Forelimb muscle (tissue), 1 donor: ENCODE measurements at regions not wholly inside any gene's neighbourhood (a gene's known extent, or its start where the extent isn't known, plus 50 kb on each side); places are given as distances from the start of the nearest gene placed in this dataset.

ENCODE experiments used
- DNase-seq: peaks from one replicate; pipeline ENCODE4 v3.0.0-alpha.2; 2013; ENCODE audit warnings: low read depth

DNA sequence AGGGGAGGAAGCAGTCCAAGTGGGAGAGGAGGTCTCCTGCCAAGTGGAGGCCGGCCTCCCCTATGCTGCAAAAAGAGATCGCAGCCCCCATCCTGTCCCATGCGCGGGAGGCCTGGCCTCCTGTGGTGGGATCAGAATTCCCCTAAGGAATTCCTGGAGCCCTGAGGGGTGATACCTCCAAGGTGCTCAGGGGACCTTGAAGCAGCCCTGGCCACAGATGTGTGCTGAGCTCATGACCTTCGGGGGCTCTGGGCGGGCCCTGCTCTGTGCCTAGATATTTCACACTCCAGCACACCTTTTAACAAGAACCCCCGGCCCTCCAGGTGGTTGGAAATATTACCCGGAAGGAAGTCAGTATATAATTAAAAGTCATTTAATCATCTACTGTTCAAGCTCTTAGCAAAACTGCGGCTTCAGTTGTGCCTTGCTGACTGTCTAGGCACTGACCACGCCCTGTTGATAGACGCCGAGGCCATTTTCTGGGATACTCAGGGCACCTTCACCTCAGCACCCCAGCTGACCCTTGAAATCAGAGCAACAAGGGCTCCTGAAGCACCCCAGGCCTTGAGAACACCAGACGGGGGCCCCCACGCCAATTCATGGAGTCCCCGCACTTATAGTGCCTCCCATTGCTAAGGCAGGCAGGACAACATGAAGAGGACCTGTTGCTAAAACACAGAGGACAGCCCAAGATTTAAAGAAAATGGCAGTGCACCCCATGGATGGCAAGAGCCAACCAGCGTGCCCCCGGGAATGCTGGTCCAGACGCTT is 119.1 kb downstream of the NDUFA10 start:
- no peak for DNase-seq

DNA sequence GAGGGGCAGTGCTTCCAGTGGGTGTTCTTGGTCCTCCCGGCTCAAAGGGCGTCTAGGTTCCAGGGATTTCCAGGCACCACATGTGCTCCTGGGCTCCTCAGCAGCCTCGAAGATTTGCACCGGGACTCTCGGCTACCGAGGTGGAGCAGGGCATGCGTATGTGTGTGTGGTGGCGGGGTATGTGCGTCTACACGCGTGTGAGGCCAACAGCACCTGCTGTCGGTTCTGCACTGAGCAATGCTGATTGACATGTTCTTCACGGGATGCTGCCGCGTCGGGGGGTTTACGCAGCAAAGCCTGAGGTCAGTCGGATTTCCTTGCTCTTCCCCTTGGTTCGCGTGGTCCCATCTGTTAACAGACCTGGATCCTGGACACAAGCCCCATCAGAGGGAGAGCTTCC is 119.8 kb downstream of the NDUFA10 start:
- no peak for DNase-seq

DNA sequence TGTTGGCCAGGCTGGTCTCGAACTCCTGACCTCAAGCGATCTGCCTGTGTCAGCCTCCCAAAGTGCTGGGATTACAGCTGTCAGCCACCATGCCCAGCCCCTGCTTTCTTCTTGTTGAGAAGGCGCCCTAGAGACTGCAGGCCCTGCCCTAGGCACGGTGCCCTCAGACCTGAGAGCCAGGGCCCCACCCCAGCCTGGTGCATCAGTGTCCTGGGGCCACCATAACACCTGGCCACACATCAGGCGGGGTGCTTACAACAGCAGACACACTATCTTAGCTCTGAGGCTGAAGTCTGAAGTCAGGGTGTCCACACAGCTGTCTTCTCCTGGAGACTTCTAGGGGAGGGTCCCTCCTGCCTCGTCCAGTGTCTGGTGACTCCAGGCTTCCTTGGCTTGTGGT is 120.6 kb downstream of the NDUFA10 start:
- no peak for DNase-seq

DNA sequence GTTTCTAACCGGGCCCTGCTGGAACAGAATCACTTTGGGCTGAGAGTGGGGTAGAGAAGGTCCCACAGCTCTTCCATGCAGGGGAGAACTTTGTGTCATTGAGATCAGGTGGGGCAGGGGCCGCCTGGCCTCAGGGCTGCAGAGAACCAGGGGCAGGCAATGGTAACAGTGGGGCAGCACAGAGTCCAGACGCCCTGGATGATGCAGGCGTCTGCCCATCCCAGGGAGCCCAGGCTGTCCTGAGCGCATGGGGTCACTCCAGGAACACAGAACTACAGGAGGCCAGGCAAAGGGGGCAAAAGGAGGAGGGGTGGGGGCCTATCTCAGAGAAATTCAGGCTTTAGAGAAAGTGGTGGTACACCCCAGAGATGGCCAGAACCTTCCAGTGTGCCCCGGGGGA is 121.3 kb downstream of the NDUFA10 start:
- no peak for DNase-seq

DNA sequence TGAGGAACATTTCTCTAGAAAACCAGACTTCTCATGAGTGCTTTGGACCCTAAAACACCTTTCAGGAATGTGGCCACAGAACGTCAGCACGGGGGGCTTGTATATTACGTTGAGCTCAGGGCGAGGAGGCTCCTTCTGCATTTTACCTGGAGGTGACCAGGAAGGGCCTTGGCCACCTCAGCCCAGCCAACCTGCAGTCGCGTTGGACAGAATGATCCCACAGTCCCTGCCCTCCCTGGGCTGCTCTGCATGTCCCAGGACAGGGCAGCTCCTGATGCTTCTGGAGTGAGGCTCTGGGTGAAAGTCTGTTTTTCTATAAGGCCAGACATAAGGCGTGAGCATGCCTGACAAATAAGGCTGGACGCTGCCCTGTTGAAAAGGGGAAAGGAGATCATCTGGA is 121.9 kb downstream of the NDUFA10 start:
- DNase-seq = no peak

DNA sequence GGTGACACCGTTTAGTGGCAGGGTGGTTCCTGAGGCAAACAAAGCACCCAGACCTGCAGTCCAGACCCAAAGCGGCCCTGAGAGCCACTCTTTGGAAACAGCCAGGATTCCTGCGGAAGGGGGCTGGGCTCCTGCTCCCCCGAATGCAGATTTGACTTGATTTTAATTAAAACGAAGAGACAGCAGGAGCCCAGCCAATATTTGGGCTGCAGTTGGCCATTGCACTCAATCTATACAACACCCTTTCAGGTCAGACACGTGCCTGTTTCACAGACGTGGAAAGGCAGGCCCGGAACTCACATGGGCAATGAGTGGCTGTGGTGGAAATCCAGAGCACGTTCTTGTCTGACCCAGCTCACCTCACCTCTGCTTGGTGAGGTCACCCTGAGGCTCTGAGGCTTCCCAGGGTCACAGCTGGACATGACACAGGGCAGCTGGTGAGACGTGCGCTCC is 122.4 kb downstream of the NDUFA10 start:
- no peak for DNase-seq

DNA sequence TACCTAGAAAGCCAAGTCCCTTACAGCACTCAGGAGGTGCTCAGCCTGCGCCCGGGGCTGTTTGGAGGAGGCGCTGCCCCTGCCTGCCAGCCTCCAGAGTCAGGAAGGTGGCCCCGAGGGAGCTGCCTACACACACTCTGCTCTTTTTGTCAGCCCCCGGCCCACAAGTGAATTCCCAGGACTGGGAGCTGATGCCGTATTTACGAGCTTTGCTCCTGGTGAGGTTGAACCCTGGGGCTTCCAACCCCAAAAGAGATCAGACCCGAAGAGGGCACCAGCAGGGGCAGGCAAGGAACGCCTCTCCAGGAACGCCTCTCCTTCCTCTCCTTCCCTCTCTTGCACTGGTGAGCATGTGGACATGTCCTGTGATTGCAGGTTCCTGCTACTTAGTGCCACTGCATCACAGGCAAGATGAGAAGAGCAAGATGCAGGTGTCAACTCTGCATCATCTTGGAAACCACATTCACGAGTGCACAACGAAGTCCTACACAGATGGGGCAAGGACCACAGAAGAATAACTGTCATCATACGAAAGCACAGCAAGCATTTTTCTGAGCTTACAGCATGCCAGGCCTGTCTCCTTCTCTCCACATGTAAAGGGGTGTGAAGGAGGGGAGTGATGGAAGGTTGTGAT is 126.7 kb downstream of the NDUFA10 start:
- no peak for DNase-seq

DNA sequence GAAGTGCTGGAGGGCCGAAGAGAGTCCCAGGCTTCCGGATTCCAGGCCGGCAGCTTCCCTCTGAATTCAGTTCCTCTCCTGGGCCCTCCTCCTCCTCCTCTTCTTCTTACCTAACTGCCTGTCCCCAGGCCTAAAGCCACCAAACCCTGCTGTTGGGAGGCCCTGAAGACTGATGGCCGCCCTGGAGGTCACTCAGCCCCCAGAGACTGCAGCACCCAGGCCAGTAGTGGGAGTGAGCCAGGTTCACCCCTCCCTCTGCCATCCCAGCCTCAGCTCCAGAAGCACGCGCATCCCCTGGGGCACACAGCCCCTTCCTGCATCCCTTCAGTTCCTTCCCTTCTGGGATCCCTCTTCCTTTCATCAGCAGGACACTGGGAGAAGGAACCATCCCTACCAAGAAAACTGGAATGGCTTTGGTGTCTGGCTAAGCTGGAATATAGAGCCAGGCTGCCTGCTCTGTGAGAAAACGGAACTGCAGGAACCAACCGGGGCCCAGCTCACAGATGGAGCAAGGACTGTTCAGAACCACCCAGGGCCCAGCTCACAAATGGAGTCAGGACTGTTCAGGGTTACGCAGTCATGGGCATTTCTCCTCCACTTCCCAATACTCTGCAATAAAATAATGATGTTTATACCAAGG is 127.4 kb downstream of the NDUFA10 start:
- no peak for DNase-seq

DNA sequence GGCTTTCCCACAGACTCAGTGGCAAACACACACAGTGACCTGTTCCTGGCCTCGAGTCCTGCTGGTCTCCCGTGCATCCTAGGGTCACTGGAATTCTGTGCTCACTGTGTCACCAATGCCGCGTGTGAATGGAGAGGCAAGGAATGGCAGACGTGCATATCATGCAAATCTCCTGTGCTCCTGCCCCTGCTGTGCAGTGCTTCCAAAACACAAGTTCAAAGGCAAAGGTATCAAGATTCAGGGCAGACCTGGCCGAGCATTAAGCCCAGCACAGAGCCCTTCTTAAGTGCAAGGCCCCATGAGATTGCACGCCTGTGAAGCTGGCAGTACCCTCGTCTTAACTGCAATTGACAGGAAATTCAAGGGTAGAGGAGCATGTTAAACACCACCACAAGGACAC is 129.1 kb downstream of the NDUFA10 start:
- no peak for DNase-seq

DNA sequence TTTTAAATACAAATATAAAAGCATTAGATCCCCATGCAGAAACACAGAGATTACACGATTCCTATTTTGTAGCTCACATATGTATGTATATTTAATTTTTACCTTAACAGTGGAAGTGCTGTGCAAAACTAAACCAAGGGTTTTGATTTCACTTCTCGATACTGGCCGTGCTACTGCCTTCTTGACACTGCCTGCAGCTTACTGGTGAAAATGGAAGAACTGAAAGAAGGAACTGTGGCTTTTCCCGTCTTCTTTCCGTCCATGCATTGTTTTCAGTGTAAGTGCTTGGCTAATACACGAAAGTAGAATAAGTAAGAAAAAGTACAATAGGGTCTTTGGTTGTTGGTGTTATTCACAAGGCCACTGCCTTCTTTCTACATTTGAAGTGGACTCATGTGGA is 129.5 kb downstream of the NDUFA10 start:
- DNase-seq = no peak

DNA sequence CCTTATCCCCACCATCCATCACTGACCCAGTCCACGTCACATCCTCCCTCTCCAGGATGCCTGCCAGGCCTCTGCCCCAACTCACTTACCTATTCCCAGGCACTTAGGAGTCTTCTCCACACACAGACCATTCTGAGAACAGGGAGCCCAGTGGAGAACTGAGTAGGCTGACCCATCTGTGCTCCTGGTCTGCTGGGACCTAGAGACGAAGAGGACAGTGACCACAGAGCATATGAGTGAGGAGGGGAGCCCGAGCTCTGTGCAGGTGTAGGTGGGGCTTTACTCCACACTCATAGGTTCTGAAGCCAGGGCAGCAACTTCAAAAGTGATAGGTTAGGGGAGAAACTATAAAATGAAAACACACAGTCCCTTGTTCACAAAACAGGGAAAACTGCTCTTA is 130.0 kb downstream of the NDUFA10 start:
- DNase-seq = no peak

DNA sequence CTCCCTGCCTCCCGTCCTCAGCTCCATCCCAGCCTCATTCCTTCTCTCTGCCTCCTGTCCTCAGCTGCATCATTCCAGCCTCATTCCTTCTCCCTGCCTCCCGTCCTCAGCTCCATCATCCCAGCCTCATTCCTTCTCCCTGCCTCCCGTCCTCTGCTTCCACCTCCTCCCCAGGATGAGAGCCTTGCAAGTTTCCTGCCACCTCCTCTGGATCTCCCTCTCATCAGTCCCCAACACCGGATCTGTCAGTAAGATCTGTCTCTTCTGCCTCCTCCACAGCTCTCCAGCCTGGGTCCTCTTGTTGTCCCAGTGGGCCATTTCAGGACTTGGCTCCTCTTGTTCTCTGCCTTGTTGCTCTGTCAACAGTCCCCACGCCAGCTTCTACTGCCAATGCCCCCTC is 130.9 kb downstream of the NDUFA10 start:
- no peak for DNase-seq

DNA sequence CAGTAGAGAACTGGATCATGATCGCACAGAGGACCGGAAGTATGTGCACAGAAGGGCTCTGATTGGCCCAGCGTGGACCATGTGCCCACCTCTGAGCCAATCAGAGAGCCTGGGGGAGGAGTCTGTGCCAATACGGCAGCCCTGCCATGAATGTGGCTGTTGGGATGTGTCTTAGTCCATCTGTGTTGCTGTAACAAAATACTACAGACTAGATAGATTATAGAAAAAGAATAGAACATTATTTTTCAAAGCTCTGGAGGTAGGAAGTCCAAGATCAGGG is 132.0 kb downstream of the NDUFA10 start:
- DNase-seq = no peak

DNA sequence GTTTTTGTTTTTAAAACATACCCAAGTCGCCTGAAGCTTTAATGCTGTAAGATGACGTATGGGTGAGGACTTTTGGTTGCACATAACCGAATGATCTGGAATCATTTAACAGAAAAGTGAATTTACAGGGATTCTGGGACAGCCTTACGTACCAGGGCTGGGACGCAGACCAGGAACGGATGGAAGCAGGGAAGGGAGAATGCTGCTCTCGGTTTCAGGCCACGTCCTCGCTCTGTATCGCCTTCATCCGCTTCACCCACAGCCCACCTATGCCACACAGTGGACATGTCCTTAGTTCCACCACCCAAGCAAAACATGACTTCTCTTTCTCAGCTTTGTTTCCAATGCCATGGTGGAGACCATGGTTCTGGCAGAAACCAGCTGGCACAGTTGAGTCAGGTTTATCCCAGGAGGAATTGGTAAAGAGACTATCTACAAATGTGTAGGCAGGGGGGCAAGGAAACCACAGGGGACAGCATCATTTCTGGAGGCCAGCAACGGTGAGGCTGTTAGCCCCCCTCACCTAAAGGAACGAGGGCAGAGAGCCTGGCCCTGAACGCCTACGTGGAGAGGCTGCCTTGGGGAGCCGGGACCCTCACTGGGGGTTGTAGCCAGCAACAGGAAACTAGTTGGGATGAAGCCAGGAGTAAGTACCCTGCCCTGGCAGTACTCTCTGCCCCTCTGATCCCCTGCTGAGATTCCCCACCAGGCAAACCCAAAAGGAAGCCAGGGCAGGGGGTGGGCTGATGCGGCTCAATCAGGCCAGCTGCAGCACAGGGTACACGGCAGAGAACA is 132.5 kb downstream of the NDUFA10 start:
- no peak for DNase-seq

DNA sequence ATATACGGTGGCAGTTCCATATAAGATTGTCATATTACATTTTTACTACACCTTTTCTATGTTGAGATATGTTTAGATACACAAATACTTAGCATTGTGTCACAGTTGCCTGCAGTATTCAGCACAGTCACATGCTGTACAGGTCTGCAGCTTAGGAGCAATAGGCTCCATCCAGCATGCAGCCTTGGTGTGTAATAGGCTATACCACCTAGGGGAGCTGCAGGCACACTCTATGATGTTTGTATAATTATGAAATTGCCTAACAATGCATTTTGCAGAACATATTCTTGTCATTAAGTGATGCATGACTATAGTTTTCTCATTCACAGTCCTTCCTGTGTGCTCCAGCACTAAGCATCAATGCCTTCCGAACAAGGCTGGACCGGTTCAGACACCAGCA is 133.4 kb downstream of the NDUFA10 start:
- no peak for DNase-seq

DNA sequence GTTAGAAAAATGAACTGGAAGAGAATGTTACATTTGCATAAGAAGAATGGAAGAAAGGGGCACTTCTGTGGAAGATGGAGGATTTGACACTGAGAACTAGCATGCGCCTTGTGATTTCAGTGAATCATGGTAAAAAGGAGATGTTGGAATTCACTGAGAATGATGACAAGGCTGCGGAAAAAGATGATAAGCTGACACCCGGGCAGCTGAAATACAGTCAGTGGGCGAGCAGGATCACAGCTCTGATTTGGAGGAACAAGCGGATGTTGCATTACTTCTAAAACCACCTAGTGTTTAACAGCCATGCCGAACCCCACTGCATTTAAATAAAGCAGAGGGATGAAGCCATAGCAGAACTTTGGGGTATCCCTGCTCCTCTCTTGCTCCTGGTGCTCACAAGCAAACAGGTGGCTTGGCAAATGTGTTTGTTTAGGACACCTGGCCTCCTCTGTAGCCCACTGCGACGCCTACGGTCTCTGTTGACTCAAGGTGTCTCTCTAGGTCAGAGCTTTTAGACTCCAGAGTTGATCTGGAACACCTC is 134.9 kb downstream of the NDUFA10 start:
- no peak for DNase-seq

DNA sequence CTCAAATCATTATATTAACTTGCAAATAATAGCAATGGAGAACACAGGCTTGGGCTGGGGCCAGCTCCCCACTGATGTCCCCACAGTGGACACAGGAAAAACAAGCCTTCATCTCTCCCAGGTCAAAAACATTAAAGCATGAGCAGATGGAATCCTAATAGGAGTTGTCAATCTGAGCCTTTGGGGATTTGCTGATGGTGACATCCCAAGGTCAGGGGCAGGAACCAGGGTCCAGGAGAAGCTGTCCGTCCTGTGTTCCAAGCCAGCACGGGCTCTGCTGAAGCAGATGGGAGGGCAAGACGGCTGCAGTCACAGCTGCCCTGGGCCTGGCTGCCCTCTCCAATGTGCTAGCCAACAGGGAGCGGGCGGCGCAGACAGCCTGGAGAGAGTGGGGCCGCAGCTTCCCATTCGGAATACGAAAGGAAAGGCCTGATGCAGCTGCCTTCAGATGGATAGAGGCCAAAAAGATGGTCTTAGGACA is 135.5 kb downstream of the NDUFA10 start:
- no peak for DNase-seq

DNA sequence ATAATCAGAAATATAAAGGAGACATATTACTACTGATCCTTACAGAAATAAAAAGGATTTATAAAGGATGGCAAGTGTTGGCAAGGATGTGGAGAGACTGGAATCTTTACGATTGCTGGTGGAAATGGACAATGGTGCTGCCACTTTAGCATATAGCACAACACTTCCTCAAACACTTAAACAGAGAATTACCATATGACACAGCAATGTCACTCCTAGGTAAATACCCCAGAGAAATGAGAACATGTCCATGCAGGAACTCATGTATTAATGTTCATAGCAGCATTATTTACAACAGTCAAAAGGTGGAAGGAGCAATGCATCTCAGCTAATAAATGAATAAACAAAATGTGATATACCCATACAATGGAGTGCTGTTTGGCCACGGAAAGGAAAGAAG is 137.5 kb downstream of the NDUFA10 start:
- no peak for DNase-seq

DNA sequence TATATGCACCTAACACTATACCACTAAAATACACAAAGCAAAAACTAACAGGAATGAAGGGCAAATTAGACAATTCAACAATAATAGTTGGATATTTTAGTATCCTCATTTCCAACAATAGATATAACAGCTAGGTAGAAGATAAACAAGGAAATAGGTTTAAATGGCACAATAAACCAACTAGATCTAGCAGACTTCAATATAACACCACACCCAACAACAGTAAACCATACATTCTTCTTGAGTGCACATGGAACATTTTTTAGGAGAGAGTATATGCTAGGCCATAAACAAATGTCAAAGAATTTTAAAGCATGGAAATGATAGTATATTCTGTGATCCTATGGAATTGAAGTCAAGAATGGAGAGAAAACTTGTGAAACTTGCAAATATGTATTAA is 138.4 kb downstream of the NDUFA10 start:
- no peak for DNase-seq

DNA sequence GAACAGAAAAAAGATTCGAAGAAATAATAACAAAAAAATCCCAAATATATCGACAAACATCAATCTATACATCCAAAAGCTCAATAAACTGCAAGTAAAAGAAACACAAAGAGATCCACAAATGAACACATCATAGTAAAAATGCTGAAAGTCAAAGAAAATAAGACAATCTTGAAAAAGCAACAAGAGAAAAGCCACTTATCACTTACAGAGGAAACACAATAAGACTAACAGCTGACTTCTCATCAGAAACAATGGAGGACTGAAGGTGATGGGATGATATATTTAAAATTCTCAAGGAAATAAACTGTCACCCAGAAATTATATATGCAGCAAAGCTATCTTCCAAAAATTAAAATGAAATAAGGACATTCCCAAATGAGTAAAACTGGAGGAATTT is 140.3 kb downstream of the NDUFA10 start:
- DNase-seq = no peak

DNA sequence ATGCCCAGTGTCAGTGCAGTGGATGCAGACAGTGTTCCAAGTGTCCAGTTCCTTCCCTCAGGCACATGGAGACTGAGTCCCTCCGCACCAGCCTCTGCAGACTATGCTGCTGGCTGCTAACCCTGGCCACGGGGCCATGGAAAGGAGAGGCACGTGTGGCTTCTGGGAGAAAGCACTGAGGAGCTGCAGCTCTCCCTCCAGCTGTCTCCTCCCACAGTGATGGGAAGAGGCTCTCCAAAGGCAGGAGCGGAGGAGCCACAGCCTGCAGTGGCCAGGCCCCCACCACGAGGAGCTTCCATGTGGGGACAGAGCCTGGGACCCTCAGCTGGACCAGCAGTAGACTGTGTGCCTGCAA is 141.1 kb downstream of the NDUFA10 start:
- DNase-seq = no peak

DNA sequence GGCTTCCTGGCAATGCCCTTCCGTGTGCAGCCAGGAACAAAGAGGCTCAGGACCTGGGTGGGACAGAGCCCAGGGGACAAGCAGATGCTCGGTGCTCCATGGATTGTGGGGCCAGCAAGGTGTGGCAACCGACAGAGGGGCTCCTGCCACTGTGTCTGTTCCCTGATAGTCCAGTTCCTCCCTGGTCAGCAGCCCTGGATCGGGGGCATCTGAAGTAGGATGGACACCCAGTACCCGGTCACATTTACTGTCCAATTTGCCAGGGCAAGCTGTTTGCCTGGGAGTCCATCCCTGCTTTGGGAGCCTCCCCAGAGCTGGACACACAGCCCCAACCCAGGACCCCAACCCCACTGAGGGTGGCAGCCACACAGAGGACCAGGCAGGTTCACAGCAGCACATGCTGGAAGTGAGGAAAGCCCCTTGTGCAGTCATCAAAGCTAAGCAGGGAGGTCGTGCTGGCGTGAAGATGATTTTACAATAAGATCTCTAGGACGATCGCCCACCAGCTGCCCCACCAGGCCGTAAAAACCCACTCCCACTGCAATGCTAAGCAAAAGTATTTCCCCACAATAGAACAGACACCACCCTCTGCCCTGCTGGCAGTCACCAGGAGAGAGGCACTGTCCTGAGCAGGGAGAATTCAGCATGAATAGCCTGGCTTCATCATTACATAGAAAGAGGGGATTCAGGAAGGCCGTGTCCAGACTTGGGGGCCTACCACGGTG is 141.7 kb downstream of the NDUFA10 start:
- DNase-seq = no peak
